ENCODE measurements at regions not wholly inside any gene's neighbourhood (a gene's known extent, or its start where the extent isn't known, plus 50 kb on each side); places are given as distances from the start of the nearest gene placed in this dataset.

DNA sequence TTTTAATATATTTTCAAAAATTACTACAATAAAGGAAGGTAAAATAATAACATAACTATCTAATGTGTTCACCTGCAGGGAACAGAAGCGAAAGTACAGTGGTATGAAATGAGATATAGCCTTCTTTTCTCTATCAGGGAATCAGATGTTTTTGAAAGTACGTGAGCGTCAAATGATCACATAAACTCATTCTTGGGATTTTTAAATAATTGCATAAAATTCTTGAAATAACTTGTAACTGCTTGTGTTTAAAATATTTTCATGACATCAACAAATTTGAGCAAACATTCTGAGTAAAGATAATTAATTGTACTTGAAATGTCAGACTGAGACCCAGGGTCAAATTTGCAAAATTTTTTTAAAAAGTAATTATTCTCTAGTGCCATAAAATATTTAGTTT is 193.5 kb upstream of the NEIL3 start:
- TF ChIP-seq POLR2AphosphoS5 (IDR thresholded peaks at IDR 0.05) (no peak), POLR2A (IDR thresholded peaks at IDR 0.05) (no peak), EP300 (IDR thresholded peaks at IDR 0.05) (no peak)
- TF ChIP-seq, protein P1, sequence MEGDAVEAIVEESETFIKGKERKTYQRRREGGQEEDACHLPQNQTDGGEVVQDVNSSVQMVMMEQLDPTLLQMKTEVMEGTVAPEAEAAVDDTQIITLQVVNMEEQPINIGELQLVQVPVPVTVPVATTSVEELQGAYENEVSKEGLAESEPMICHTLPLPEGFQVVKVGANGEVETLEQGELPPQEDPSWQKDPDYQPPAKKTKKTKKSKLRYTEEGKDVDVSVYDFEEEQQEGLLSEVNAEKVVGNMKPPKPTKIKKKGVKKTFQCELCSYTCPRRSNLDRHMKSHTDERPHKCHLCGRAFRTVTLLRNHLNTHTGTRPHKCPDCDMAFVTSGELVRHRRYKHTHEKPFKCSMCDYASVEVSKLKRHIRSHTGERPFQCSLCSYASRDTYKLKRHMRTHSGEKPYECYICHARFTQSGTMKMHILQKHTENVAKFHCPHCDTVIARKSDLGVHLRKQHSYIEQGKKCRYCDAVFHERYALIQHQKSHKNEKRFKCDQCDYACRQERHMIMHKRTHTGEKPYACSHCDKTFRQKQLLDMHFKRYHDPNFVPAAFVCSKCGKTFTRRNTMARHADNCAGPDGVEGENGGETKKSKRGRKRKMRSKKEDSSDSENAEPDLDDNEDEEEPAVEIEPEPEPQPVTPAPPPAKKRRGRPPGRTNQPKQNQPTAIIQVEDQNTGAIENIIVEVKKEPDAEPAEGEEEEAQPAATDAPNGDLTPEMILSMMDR (IDR thresholded peaks at IDR 0.05): no peak
